ENCODE measurements at regions not wholly inside any gene's neighbourhood (a gene's known extent, or its start where the extent isn't known, plus 50 kb on each side); places are given as distances from the start of the nearest gene placed in this dataset.
"Not testable (repeated sequence)": the region's sequence is repeated elsewhere in the genome, so short reads cannot be mapped to it uniquely, and the experiment has no call there.

GRCh38 chr11:96736601-96737000 lies 346.8 kb downstream of the JRKL start:
- POLR2A ChIA-PET, result no interaction called here
- DNase-seq (ENCODE audit: extremely low spot score), result no peak
- no peak for TF ChIP-seq HDGF (IDR thresholded peaks at IDR 0.05; ENCODE audit: borderline replicate concordance)
- TF ChIP-seq SP1 (IDR thresholded peaks at IDR 0.05), result no peak
- TF ChIP-seq FOXK2 (IDR thresholded peaks at IDR 0.05), result no peak
- no peak for TF ChIP-seq L3MBTL2 (conservative IDR thresholded peaks at IDR 0.05)
- no peak for TF ChIP-seq FOXA1 (IDR thresholded peaks at IDR 0.05)
- no peak for TF ChIP-seq ELF4 (IDR thresholded peaks at IDR 0.05)
- TF ChIP-seq NFRKB (IDR thresholded peaks at IDR 0.05), result no peak
- TF ChIP-seq ZNF384 (IDR thresholded peaks at IDR 0.05), result no peak
- TF ChIP-seq SUZ12 (IDR thresholded peaks at IDR 0.05), result no peak
- no peak for TF ChIP-seq TARDBP (IDR thresholded peaks at IDR 0.05)
- TF ChIP-seq BHLHE40 (IDR thresholded peaks at IDR 0.05; ENCODE audit: borderline replicate concordance), result no peak
- TF ChIP-seq CTBP1 (IDR thresholded peaks at IDR 0.05; ENCODE audit: borderline replicate concordance), result no peak
- CTCF ChIA-PET, result no interaction called here

- CTCF ChIA-PET, result no interaction called here
- DNase-seq (ENCODE audit: extremely low spot score), result no peak
- TF ChIP-seq FOXA1 (IDR thresholded peaks at IDR 0.05) (no peak), FOXK2 (IDR thresholded peaks at IDR 0.05) (no peak), ARNT (IDR thresholded peaks at IDR 0.05) (no peak), ZNF384 (IDR thresholded peaks at IDR 0.05) (no peak), CTBP1 (IDR thresholded peaks at IDR 0.05; ENCODE audit: borderline replicate concordance) (no peak), BHLHE40 (IDR thresholded peaks at IDR 0.05; ENCODE audit: borderline replicate concordance) (no peak), HDGF (IDR thresholded peaks at IDR 0.05; ENCODE audit: borderline replicate concordance) (no peak), PKNOX1 (IDR thresholded peaks at IDR 0.05) (no peak), L3MBTL2 (conservative IDR thresholded peaks at IDR 0.05) (no peak), ELF4 (IDR thresholded peaks at IDR 0.05) (no peak)
- POLR2A ChIA-PET, result no interaction called here
These were observed 348.5 kb downstream of the JRKL start for GRCh38 chr11:96738311-96738710.

GRCh38 chr11:96741068-96741467 lies 351.3 kb downstream of the JRKL start:
- DNase-seq (ENCODE audit: extremely low spot score), result no peak
- ChIA-PET CTCF (interaction anchor here (0.8 kb wide), 1 partner anchor 277 kb away, joined by 3 read pairs; no protein-coding TSS in a partner anchor), POLR2A (no interaction called here)
- TF ChIP-seq FOXM1 (IDR thresholded peaks at IDR 0.05; ENCODE audit: borderline replicate concordance) (no peak), FOXA1 (IDR thresholded peaks at IDR 0.05) (no peak), FOXK2 (IDR thresholded peaks at IDR 0.05) (no peak), L3MBTL2 (conservative IDR thresholded peaks at IDR 0.05) (no peak), TARDBP (IDR thresholded peaks at IDR 0.05) (no peak), HDGF (IDR thresholded peaks at IDR 0.05; ENCODE audit: borderline replicate concordance) (no peak), ZNF384 (IDR thresholded peaks at IDR 0.05) (no peak), ARNT (IDR thresholded peaks at IDR 0.05) (no peak), BHLHE40 (IDR thresholded peaks at IDR 0.05; ENCODE audit: borderline replicate concordance) (no peak)

DNA sequence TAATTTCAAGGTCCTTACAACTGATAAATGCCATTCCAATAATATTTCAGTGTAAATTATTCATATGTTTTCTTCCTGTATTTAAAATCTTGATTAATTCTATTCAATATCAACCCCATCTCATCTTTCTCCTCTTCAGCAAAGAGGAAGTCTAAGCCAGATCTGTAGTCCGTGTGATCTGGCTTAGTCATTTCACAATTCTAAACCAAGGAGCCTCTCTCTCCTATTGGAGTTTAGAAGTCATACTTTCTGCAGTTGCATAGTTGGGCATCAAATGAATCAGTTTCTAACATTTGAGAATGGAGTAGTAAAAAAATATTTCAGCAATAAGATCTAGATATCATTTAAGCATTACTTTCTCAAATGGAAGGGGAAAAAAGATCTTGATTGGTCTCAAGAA lies 354.9 kb downstream of the JRKL start:
- CTCF ChIA-PET, result no interaction called here
- POLR2A ChIA-PET, result no interaction called here
- DNase-seq (ENCODE audit: extremely low spot score), result no peak
- TF ChIP-seq FOXK2 (IDR thresholded peaks at IDR 0.05), result no peak
- no peak for TF ChIP-seq HDGF (IDR thresholded peaks at IDR 0.05; ENCODE audit: borderline replicate concordance)
- no peak for TF ChIP-seq ELF4 (IDR thresholded peaks at IDR 0.05)
- TF ChIP-seq FOXM1 (IDR thresholded peaks at IDR 0.05; ENCODE audit: borderline replicate concordance), result no peak
- no peak for TF ChIP-seq LEF1 (IDR thresholded peaks at IDR 0.05; ENCODE audit: borderline replicate concordance)
- TF ChIP-seq SP1 (IDR thresholded peaks at IDR 0.05), result no peak
- no peak for TF ChIP-seq ZNF384 (IDR thresholded peaks at IDR 0.05)
- TF ChIP-seq NFRKB (IDR thresholded peaks at IDR 0.05), result no peak
- TF ChIP-seq TARDBP (IDR thresholded peaks at IDR 0.05), result no peak
- no peak for TF ChIP-seq CTBP1 (IDR thresholded peaks at IDR 0.05; ENCODE audit: borderline replicate concordance)
- no peak for TF ChIP-seq FOXA1 (IDR thresholded peaks at IDR 0.05)
- no peak for TF ChIP-seq L3MBTL2 (conservative IDR thresholded peaks at IDR 0.05)
- no peak for TF ChIP-seq BHLHE40 (IDR thresholded peaks at IDR 0.05; ENCODE audit: borderline replicate concordance)
- no peak for TF ChIP-seq ARNT (IDR thresholded peaks at IDR 0.05)
- no peak for TF ChIP-seq SUZ12 (IDR thresholded peaks at IDR 0.05)
- no peak for TF ChIP-seq PKNOX1 (IDR thresholded peaks at IDR 0.05)

DNA sequence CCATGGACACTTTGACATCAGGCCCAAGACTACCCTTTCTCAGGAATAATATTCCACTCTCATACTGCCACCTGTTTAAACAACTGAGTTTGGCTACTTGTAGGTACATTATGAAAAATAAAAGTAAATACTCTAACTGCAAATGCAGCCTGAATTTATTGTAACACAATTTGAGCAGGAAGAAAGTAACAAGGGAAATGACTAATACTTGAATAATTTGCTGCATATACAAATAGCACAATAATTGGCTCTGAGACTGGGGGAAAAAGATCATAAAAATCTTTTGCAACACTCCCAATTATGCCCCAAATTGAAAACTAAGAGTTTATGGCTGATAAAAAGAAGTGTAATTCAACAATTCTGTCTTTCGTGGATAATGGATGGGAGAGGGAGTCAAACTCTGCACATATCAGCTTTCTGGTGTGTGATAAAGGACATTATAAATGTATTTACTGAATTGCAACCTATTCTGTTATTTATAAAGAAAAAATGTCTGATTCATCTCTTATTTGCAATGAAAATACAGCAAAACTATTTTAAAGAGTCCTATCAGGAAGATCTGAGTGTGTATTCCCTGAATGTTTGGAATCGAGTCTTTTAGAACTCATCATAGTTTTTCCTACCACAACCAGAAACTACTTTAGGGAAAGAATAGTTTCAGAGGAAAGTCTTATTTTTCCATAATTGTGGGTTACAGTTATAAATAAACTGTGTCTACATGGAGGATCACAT lies 359.0 kb downstream of the JRKL start:
- ChIA-PET POLR2A (no interaction called here), CTCF (no interaction called here)
- no peak for TF ChIP-seq SP1 (IDR thresholded peaks at IDR 0.05)
- no peak for TF ChIP-seq ELF4 (IDR thresholded peaks at IDR 0.05)
- TF ChIP-seq FOXM1 (IDR thresholded peaks at IDR 0.05; ENCODE audit: borderline replicate concordance), result no peak
- no peak for TF ChIP-seq FOXK2 (IDR thresholded peaks at IDR 0.05)
- no peak for TF ChIP-seq TARDBP (IDR thresholded peaks at IDR 0.05)
- no peak for TF ChIP-seq ARNT (IDR thresholded peaks at IDR 0.05)
- no peak for TF ChIP-seq FOXA1 (IDR thresholded peaks at IDR 0.05)
- no peak for TF ChIP-seq SUZ12 (IDR thresholded peaks at IDR 0.05)
- TF ChIP-seq BHLHE40 (IDR thresholded peaks at IDR 0.05; ENCODE audit: borderline replicate concordance), result no peak
- no peak for TF ChIP-seq LEF1 (IDR thresholded peaks at IDR 0.05; ENCODE audit: borderline replicate concordance)
- TF ChIP-seq ZNF384 (IDR thresholded peaks at IDR 0.05), result no peak
- TF ChIP-seq HDGF (IDR thresholded peaks at IDR 0.05; ENCODE audit: borderline replicate concordance), result no peak
- no peak for TF ChIP-seq PKNOX1 (IDR thresholded peaks at IDR 0.05)
- TF ChIP-seq L3MBTL2 (conservative IDR thresholded peaks at IDR 0.05), result no peak
- no peak for DNase-seq (ENCODE audit: extremely low spot score)

- DNase-seq (ENCODE audit: extremely low spot score); POLR2A ChIA-PET; CTCF ChIA-PET: not testable (repeated sequence)
These were observed 362.0 kb downstream of the JRKL start for GRCh38 chr11:96751807-96752206.
